Activated CD4-positive, alpha-beta T cell treated with anti-CD3 and anti-CD28 coated beads for 48 hours (primary cell): ENCODE measurements at regions not wholly inside any gene's neighbourhood (a gene's known extent, or its start where the extent isn't known, plus 50 kb on each side); places are given as distances from the start of the nearest gene placed in this dataset.

Source experiments
- DNase-seq: peaks from one replicate; pipeline ENCODE4 v3.0.0-alpha.2; 2020

DNA sequence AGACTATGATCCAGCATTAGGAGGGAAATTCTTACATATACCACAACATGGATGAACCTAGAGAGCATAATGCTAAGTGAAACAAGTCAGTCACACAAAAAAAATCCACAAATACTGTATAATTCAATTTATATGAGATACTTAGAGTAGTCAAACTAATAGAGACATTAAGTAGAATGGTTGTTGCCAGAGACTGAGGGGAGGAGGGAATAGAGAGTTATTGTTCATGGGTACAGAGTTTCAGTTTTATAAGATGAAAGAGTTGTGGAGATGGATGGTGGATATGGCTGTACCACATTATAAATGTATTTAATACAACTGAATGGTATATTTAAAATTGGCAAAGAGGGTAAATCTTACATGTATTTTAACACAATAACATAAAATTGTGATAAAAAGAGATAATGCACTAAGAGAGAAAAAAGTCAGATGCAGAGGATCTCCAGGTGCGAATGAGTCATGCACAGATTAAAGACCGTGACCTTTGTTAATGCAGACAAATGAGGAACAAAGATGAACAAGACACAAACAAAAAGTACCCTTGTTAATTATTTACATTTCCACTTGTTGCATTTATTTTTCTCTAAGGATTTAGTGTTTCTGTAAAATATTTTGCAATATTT, 541.7 kb upstream of the MEX3C start:
- DNase-seq, result no peak

DNA sequence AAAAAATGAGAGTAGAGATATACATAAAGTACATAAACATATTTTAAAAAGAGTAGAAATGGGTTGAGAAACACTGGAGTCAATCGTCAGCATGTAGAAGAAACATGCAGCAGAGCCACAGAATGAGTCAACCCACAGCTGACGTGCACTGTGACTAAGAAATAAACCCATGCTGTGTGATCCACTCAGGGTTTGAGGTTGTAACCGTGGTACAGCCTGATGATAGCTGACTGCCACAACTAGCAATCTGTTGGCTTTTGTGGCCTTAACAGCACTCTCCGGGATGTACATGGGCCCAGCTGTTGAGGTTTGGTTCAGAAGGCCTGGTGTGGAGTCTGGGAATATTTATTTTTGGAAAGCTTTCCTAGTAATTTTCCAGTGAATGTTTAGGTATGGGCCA, 554.4 kb upstream of the MEX3C start:
- no peak for DNase-seq

DNA sequence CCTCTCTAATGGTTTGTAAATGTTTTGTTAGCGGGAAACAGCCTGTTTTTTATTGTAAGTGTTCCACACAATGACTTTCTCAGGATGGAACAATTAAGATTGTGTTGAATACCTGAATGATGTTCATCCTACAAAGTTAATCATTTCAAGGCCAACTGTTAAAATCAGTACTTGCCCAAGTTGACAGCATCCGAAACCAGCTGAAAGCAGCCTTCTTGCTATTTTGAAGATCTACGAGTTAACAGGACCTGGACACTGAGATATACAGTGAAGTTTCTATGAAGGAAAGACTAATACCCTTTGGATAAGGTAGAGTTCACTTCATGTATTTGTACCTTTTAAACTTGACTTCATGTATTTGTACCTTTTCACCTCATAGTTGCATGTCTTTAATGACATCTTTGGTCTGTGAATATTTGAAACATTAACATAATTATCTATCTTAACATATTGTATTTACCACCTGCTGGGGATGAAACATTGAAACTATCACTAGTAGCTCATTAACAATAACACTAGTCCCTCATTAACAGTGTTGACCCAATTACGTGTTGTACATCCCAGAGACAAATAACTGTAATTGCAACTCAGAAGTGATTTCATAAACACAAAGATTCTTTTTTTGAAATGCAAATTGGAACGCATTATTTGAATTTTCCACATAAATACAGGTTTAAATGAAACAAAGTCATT, 556.0 kb upstream of the MEX3C start:
- DNase-seq, result no peak

DNA sequence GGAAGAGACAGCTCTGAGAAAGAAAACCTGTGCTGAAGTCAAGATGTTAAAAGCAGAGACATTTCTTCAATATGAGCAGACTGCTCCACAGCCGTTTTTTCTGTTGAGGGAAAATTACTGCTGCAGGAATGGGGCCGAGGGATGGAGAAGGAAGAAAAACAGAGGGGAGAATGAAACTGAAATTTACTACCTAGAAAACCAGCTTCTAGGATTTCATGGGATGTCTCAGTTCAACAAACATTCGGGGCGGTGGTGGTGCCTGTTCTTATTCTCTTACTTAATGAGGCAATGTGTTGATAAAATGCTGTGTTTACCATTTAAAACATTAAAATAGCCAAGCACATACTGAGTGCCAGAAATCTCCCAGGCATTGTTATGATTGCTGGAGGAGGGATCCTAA, 557.1 kb upstream of the MEX3C start:
- DNase-seq, result no peak

DNA sequence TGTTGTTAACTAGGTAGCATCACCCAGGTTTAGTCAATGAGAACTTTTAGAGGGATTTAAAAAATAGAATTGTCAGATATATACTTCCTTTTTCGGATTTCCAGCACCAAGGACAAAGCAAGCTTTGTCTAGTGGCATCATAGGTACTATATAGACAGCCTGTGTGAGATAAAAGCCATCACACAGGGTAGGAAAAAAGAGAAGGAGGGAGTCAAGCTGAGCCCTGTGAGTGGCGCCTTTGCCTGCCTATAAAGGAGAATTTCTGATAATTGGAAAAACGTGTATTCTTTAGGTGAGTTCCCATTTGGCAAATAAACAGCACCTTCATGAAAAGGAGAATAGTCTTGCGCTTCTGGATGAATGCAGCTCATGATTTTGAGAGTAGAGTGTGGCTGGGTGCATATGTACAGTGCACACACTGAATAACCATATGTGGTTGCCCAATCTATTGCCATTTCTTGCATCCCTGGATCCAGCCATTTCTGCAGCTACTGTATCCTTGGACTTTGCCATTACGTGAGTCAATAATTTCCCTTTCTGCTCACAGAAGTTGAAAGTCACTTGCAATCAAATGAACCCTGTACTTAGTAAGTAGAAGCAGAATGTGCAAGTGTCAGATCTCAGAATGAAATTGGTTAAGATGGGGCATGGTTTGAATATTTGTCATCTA, 559.9 kb upstream of the MEX3C start:
- DNase-seq, result no peak

DNA sequence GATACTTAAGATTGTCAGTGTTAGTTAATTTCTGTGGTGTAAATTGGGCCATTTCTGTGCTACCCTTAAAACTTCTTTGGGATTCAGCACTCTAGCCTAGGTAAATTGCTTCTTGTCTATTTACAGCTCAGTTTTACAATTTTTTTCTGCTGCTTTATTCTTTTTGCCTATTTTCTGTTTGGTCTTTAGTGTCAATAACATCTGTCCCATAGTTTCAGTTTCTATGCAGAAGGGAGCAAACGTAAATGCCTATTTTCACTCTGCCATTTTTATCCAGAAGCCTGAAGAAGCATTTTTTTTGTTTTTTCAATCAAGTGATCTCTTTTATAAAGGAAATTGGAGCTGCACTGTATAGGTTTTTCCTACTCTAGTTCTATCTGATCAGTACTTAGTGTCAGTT, 564.9 kb upstream of the MEX3C start:
- DNase-seq, result no peak

DNA sequence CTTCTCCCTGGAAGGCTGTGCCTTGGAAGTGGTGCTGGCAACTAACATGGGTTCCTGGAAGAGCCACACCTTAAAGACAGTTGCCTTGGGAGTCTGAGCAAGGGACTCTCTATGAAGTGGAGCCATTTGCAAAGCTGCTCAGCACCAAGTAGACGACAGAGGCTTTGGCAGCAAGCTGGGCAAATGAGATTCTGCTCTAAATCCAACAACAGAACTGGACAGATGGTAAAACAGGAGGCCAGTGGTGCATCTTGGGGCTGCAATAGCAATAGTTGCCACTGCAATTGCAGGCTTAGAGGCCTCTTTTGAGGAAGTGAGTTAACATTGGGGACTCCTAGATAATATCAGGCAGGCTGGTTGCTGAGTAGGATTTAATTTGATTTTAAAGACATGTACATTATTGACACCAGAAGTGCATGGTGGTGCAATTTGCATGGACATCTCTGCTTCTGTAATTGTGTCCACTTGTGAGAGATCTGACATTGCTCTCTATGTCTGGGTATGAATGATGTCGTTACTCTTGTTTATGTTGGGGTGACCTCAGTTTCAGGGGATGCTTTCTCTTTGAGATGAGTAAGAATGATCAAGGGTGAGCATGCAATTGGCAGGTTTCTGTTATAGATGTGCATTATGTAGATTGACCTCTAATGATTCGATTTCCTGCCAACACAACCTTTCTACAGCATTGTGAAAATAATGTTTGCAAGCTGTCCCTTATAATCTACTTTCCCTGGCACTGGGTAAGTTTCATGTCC, 568.3 kb upstream of the MEX3C start:
- DNase-seq, result no peak

DNA sequence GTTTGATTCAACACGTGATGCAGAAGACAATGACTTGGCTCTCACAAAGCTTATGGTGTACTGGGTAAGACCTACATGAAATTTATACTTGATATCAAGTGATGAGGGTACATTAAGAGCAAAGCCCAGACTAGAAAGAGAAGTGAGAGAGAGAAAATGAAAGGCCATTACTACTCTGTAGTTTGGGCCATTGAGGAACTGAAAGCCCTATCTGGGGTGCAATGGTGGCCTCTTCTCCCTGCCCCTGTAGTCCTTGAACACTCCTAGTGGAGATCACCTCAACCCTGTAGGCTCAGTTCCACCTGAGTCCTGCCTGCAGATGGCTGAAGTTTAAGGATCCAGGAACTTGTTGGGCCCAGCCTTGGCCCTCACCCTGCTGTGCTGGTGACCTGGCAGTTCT, 569.8 kb upstream of the MEX3C start:
- no peak for DNase-seq

DNA sequence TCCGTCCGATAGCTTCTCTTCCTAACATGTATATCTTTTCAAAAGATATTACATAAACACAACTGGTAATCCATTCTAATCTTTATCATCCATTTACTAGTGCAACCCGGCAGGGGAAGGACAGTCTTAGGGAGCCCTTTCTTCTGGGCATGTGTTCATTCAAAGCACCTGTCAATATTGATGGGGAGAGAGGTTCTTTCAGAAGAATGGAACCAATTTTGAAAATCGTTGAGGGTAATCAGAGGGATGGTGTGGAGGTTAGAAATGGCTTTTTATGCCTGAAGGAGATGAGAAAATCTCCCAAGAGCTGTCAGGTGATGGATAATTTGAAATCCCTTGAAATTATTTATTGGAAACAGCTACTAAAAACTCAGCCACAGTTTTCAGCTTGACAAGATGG, 561.9 kb upstream of the DCC start:
- no peak for DNase-seq

DNA sequence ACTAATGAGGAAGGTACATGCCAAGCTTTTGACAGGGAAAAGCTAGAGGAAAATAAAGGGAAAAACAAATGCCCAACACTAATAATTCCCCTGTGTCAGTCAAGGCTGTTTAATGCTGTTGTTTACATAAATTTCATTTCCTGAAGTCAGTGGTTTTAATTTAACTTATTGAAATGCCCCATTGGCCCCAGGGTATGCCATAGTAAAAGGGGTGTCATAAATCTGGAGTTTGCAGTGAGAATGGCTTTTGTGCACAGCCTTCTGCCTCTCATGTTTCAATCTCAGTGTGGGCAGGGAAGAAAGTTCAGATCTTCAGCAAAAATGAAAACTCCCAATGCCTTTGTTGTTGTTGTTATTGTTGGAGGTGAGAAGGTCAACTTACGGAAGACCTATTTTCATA, 550.1 kb upstream of the DCC start:
- DNase-seq, result no peak

DNA sequence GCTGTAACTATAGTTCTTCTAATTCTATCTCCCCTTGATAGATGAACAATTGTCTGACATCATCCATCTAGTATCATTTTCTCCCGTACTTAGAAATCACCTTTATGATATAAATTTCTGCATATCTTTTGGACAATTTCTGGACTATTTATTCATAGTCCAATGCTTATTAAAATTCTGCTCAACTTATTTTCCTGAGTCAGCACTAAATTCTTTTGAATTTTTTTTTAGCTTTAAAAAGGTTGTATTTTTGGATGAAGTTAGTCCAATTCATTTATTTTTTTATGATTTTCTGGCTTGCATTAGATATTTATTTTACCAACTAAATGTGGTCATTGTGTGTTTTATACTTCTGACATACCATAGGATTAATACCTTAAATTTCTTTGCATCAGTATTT, 538.5 kb upstream of the DCC start:
- DNase-seq, result no peak

DNA sequence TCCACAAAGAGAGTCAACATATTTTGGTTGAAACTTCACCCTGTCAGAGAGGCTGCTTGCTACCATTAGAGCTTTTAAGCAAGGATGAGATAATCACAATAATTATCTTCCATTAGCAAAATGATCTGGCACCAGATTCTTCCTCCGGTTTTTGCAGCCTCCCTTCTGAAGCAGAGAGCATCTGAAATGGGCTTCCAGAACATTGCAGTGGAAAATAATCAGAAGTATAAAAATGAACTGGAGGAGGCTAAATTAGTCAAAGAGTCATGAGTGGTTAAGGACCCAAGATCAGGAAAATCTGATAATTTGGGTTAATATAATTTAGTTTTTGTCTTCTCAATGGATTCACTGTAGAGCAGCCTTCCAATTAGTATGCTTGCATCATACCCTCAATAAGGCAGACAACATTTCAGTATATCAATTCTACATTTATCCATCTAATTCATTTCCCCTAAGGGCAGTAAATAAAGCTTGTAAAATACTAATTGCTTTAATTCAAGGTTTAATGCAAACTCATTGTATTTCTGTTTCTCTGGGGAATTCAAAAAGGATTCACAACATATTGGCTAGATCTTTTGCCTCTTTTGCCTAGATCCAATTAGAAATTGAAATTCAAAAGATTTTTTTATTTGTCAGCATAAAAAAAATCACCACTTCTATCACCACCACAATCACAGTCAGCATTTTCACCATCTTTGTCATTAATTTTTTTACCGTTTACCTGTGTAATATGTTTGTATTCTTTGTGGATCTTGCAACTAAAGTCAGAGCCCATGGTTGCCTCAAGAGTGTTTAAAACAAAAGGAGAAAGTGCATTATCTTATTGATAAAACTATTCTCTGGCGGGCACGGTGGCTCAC, 537.2 kb upstream of the DCC start:
- DNase-seq, result no peak

DNA sequence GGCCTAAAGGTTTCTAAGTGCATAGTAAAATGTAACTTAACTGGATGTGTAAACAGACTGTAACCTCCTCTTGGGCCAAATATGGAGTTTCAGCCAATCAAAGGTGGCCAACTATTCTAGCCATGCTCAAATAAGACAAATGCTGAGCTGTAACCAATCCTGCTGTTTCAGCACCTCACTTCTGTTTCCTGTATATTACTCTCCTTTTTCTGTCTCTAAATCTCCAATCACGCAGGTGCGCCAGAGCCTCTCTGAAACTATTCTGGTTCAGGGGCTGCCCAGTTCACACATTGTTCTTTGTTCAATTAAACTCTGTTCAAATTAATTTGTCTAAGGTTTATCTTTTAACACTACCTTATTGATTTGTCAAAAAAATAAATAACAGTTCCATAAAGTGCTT, 532.7 kb upstream of the DCC start:
- no peak for DNase-seq

DNA sequence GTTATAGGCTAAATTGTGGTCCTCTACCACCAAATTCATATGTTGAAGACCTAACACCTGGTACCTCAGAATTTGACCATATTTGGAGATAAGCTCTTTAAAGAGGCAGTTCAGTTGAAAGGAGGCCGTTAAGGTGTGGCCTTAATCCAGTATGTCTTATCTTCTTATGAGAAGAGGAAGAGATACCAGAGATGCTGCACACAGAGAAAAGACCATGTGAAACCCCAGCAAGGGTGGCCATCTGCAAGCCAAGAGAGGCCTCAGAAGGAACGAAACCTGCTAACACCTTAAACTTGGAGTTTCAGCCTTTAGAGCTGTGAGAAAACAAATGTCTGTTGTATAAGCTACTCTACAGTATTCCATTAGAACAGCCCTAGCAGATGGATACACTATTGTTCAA, 528.1 kb upstream of the DCC start:
- DNase-seq, result no peak

DNA sequence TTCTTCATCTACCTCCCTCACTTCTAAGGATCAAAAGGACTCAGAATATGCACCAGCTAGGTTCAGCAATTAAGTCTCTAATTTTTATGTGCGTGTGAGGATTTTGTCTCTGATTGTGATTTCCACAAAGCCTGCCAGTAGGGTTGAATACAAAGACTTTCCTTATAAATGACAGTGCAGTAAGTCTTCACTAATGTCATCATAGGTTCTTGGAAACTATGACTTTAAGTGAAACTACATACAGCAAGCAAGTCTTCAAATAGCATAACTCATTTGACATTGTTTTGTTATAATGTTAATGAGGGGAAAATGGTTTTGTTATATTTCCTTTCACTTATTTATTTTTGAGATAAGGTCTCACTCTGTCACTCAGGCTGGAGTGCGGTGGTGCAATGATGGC, 526.3 kb upstream of the DCC start:
- no peak for DNase-seq

DNA sequence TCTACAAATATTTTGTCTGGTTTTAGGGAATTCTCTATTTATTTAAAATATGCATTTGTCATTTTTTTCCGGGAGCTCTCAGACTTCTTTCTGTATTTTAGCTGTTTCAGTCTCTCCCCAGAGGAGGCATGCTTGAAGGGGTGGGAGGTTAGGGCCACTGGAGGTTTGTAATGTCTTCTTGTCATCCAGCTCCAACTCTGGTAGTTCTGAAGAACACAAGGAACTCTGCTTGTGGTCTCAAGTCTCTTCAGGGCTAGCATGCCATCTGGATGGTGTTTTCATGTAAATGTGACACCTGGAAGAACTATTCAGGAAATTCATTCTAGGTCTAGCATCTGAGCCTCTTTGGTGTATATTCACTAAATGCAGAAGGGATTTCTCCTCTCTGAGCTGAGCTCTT, 518.4 kb upstream of the DCC start:
- no peak for DNase-seq

DNA sequence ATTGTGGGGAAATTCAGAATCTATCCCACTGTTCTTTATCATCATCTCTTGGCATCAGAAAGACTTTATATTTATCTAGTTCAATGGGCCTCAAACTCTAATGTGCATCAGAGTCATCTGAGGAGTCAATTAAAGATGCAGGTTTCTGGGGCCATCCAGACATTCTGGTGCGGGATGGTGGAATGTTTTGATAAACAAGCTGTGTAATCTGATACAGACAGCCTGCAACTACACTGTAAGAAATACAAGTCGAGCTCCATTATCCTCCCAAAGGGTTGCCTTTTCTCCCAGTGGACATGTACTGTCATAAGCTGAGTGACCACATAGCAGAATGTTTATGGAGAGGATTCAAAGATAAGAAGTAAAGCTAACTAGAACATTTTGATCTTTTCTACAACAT, 515.3 kb upstream of the DCC start:
- no peak for DNase-seq

DNA sequence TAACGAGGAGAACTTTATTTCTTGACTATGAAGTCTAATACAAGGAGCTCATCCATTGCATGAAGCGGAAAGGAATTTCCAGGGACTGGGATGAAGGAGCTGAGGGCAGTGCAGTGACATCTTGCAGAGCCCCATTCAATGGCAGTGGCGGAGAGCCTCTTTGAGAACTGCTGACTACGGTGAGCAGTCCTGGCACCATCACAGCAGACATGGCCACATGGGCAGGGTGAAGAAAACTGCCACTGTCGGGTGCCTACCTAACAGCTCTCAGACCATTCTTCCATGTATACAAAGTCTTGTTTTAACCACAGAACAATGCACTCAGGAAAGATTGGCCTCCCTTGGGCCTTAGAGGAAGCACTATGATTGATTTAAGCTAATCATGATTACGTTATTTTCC, 506.1 kb upstream of the DCC start:
- DNase-seq, result no peak

DNA sequence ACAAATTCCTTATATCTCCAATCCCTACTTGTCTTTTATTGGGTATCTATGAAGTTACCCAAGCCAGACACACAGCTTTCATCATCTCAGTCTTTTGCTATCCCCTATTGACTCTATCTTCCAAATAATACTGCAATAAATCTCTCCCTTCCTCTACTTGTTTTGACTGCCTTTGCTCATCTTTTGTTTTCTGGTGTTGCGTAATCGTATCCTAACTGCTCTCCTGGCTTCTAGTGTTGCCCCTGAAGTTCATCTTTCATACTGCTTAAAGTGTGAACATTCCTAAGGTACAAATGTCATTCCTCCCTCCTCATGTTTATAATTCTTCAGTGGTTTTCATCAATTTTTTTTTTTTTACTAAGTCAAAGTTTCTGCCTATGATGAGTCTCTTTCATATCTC, 491.3 kb upstream of the DCC start:
- DNase-seq, result no peak

DNA sequence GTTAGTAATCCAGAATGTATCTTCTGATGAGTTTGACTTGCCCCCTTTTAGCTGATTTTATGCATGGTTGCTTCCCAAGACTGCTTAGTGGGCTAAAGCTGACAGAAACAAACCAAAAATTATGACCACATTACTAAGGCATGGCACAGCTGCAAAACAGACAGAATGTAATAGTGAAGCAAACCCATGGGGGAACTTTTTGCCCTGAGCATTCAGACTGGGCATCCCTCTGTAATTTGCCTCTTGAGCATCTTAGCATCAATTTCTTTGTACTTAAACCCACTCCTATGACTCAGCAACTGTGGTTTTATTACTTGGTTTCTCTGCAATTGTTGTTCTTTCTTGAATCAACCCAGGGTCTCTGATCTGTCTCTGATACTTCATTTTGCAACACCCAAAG, 487.3 kb upstream of the DCC start:
- DNase-seq, result no peak

DNA sequence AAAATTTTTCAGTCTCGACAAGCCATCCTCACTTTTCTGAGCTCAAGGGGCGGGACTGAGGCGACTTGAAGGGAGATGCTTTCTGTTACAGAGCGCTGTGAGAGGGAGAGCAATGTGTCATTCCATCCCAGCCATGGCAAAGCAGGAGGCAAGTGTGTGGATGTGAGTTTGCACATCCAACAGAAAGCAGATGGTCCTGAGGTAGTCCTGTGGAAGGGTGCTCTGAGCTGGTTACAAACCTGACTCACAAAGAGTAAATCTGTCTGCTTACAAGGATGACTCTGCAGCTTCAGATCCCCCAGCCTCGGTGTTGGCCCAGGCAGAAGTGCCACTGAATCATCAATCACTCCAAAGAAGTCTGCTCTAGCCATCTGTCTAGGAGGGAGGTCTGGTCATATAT, 482.0 kb upstream of the DCC start:
- DNase-seq, result no peak

DNA sequence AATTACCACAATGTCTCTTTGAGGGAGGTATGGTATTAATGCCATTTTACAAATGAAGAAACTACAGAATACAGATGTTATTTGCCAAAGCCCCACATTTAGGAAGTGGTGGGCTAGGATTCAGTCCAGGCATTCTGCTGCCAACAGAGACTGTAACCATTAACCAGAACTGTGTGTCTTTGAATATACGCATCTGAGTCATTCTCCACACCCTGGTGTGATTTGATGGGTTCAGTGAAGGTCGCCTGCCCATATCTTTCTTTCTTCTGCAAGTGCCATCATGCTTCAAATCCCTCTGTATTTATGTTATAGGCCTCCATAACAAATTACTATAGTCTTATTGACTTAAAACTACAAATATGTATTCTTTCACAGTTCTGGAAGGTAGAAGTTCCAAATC, 479.0 kb upstream of the DCC start:
- no peak for DNase-seq
